IMR-90 (cell line): ENCODE measurements at regions not wholly inside any gene's neighbourhood (a gene's known extent, or its start where the extent isn't known, plus 50 kb on each side); places are given as distances from the start of the nearest gene placed in this dataset.

Experiments used
- BHLHE40 ChIP-seq: fragments of 150-350 bp; IDR thresholded peaks from 2 replicates; pipeline ENCODE4 v1.6.1; 2016; ENCODE audit warnings: mild to moderate bottlenecking, low read depth, low read length
- CEBPB ChIP-seq: IDR thresholded peaks from 2 replicates; pipeline ENCODE4 v1.6.1; 2012; ENCODE audit warnings: low read depth, low read length, improper control_type of control experiment
- CHD1 ChIP-seq: IDR thresholded peaks from 2 replicates; pipeline ENCODE4 v1.6.1; 2012; ENCODE audit warnings: low read depth, low read length, improper control_type of control experiment
- FOS ChIP-seq: fragments of 150-350 bp; IDR thresholded peaks from 2 replicates; pipeline ENCODE4 v1.6.1; 2016; ENCODE audit warnings: low read depth, low read length
- MAFK ChIP-seq: IDR thresholded peaks from 2 replicates; pipeline ENCODE4 v1.6.1; 2012; ENCODE audit warnings: low read depth, low read length, improper control_type of control experiment
- MXI1 ChIP-seq: IDR thresholded peaks from 2 replicates; pipeline ENCODE4 v1.6.1; 2012; ENCODE audit warnings: low read depth, mild to moderate bottlenecking, low read length, moderate library complexity, borderline replicate concordance
- POLR2A ChIP-seq: IDR thresholded peaks from 2 replicates; pipeline ENCODE4 v1.6.1; 2012; ENCODE audit warnings: mild to moderate bottlenecking, low read depth, low read length
- RAD21 ChIP-seq: IDR thresholded peaks from 2 replicates; pipeline ENCODE4 v1.6.1; 2012; ENCODE audit warnings: low read length, improper control_type of control experiment
- RCOR1 ChIP-seq: IDR thresholded peaks from 2 replicates; pipeline ENCODE4 v1.6.1; 2012; ENCODE audit warnings: mild to moderate bottlenecking, low read length, improper control_type of control experiment; ENCODE audit not compliant: insufficient replicate concordance
- RFX5 ChIP-seq: IDR thresholded peaks from 2 replicates; pipeline ENCODE4 v1.8.0; 2012; ENCODE audit warnings: low read depth, mild to moderate bottlenecking, low read length, moderate library complexity
- SMC3 ChIP-seq: fragments of 150-350 bp; IDR thresholded peaks from 2 replicates; pipeline ENCODE4 v1.6.1; 2016; ENCODE audit warnings: low read depth, mild to moderate bottlenecking, antibody characterized with exemption, low read length, moderate library complexity
- USF2 ChIP-seq: fragments of 150-350 bp; IDR thresholded peaks from 2 replicates; pipeline ENCODE4 v1.6.1; 2017; ENCODE audit warnings: mild to moderate bottlenecking, antibody characterized with exemption, low read length, low read depth
- TF ChIP-seq, protein P1 (sequence below): conservative IDR thresholded peaks from 2 replicates; pipeline ENCODE4 v1.5.1; 2012; ENCODE audit warnings: mild to moderate bottlenecking, low read depth, low read length, improper control_type of control experiment
- TF ChIP-seq, protein P2 (sequence below): fragments of 150-350 bp; IDR thresholded peaks from 2 replicates; pipeline ENCODE4 v1.6.1; 2016; ENCODE audit warnings: low read depth, mild to moderate bottlenecking, low read length, moderate library complexity, borderline replicate concordance

GRCh38 chr3:152997526-152997925 is 162.6 kb downstream of the P2RY1 start:
- TF ChIP-seq, protein P1, sequence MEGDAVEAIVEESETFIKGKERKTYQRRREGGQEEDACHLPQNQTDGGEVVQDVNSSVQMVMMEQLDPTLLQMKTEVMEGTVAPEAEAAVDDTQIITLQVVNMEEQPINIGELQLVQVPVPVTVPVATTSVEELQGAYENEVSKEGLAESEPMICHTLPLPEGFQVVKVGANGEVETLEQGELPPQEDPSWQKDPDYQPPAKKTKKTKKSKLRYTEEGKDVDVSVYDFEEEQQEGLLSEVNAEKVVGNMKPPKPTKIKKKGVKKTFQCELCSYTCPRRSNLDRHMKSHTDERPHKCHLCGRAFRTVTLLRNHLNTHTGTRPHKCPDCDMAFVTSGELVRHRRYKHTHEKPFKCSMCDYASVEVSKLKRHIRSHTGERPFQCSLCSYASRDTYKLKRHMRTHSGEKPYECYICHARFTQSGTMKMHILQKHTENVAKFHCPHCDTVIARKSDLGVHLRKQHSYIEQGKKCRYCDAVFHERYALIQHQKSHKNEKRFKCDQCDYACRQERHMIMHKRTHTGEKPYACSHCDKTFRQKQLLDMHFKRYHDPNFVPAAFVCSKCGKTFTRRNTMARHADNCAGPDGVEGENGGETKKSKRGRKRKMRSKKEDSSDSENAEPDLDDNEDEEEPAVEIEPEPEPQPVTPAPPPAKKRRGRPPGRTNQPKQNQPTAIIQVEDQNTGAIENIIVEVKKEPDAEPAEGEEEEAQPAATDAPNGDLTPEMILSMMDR, result no peak
- no peak for TF ChIP-seq POLR2A
- no peak for TF ChIP-seq CHD1
- TF ChIP-seq BHLHE40, result no peak
- no peak for TF ChIP-seq RFX5
- TF ChIP-seq RAD21, result no peak
- TF ChIP-seq SMC3, result no peak
- TF ChIP-seq MXI1, result no peak
- TF ChIP-seq, protein P2, sequence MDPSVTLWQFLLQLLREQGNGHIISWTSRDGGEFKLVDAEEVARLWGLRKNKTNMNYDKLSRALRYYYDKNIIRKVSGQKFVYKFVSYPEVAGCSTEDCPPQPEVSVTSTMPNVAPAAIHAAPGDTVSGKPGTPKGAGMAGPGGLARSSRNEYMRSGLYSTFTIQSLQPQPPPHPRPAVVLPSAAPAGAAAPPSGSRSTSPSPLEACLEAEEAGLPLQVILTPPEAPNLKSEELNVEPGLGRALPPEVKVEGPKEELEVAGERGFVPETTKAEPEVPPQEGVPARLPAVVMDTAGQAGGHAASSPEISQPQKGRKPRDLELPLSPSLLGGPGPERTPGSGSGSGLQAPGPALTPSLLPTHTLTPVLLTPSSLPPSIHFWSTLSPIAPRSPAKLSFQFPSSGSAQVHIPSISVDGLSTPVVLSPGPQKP, result no peak
- no peak for TF ChIP-seq FOS
- TF ChIP-seq MAFK, result no peak
- TF ChIP-seq CEBPB, result no peak
- TF ChIP-seq USF2, result no peak
- no peak for TF ChIP-seq RCOR1
